HEK293T (cell line): ENCODE measurements at regions not wholly inside any gene's neighbourhood (a gene's known extent, or its start where the extent isn't known, plus 50 kb on each side); places are given as distances from the start of the nearest gene placed in this dataset.

Experiments
- CTCF ChIA-PET: fragments of 350-600 bp; formaldehyde crosslinking; extraction: SDS; loops from one replicate; lab custom pipeline; 2021; ENCODE audit warnings: antibody characterized with exemption, inconsistent platforms; lab: Yijun Ruan, JAX
- POLR2A ChIA-PET: fragments of 350-600 bp; formaldehyde crosslinking; extraction: SDS; loops from one replicate; lab custom pipeline; 2020; ENCODE audit warnings: antibody characterized with exemption, inconsistent platforms; lab: Yijun Ruan, JAX
- DNase-seq: peaks from one replicate; pipeline ENCODE4 v3.0.0; 2012; ENCODE audit warnings: mixed read lengths; ENCODE audit errors: extremely low spot score
- ARNT ChIP-seq: fragments of 450-650 bp; IDR thresholded peaks from 2 replicates; pipeline ENCODE4 v1.6.1; 2017; ENCODE audit warnings: mild to moderate bottlenecking
- BHLHE40 ChIP-seq: fragments of 450-650 bp; IDR thresholded peaks from 2 replicates; pipeline ENCODE4 v1.6.1; 2016; ENCODE audit warnings: mild to moderate bottlenecking, moderate library complexity, borderline replicate concordance
- CTBP1 ChIP-seq: fragments of 450-650 bp; IDR thresholded peaks from 2 replicates; pipeline ENCODE4 v1.6.1; 2016; ENCODE audit warnings: borderline replicate concordance
- ELF4 ChIP-seq: fragments of 450-650 bp; IDR thresholded peaks from 2 replicates; pipeline ENCODE4 v1.6.1; 2017; ENCODE audit warnings: antibody characterized with exemption
- FOXA1 ChIP-seq: fragments of 450-650 bp; IDR thresholded peaks from 2 replicates; pipeline ENCODE4 v1.6.1; 2016; ENCODE audit warnings: mild to moderate bottlenecking
- FOXK2 ChIP-seq: fragments of 450-650 bp; IDR thresholded peaks from 2 replicates; pipeline ENCODE4 v1.6.1; 2016; ENCODE audit warnings: mild to moderate bottlenecking
- FOXM1 ChIP-seq: fragments of 450-650 bp; IDR thresholded peaks from 2 replicates; pipeline ENCODE4 v1.6.1; 2017; ENCODE audit warnings: mild to moderate bottlenecking, borderline replicate concordance
- HDGF ChIP-seq: fragments of 450-650 bp; IDR thresholded peaks from 2 replicates; pipeline ENCODE4 v1.6.1; 2017; ENCODE audit warnings: antibody characterized with exemption, borderline replicate concordance
- L3MBTL2 ChIP-seq: fragments of 450-650 bp; conservative IDR thresholded peaks from 2 replicates; pipeline ENCODE4 v1.6.1; 2016; ENCODE audit warnings: mild to moderate bottlenecking
- LEF1 ChIP-seq: fragments of 450-650 bp; IDR thresholded peaks from 2 replicates; pipeline ENCODE4 v1.6.1; 2017; ENCODE audit warnings: mild to moderate bottlenecking, borderline replicate concordance
- NFRKB ChIP-seq: fragments of 450-650 bp; IDR thresholded peaks from 2 replicates; pipeline ENCODE4 v1.6.1; 2016; ENCODE audit warnings: mild to moderate bottlenecking, moderate library complexity
- PKNOX1 ChIP-seq: fragments of 450-650 bp; IDR thresholded peaks from 2 replicates; pipeline ENCODE4 v1.6.1; 2016
- SP1 ChIP-seq: fragments of 450-650 bp; IDR thresholded peaks from 2 replicates; pipeline ENCODE4 v1.6.1; 2017
- SUZ12 ChIP-seq: fragments of 450-650 bp; IDR thresholded peaks from 2 replicates; pipeline ENCODE4 v1.6.1; 2016; ENCODE audit warnings: mild to moderate bottlenecking
- TARDBP ChIP-seq: fragments of 450-650 bp; IDR thresholded peaks from 2 replicates; pipeline ENCODE4 v1.6.1; 2016
- ZNF384 ChIP-seq: fragments of 450-650 bp; IDR thresholded peaks from 2 replicates; pipeline ENCODE4 v1.6.1; 2016

GRCh38 chr3:176577447-176577846 is 619.8 kb downstream of the TBL1XR1 start:
- DNase-seq, result no peak

GRCh38 chr3:176574786-176575185 is 622.5 kb downstream of the TBL1XR1 start:
- ChIA-PET CTCF (no interaction called here), POLR2A (no interaction called here)
- DNase-seq, result no peak
- no peak for TF ChIP-seq LEF1
- TF ChIP-seq ZNF384, result no peak
- no peak for TF ChIP-seq TARDBP
- TF ChIP-seq HDGF, result no peak
- TF ChIP-seq FOXA1, result no peak
- no peak for TF ChIP-seq SP1
- TF ChIP-seq ELF4, result no peak
- TF ChIP-seq CTBP1, result no peak
- no peak for TF ChIP-seq PKNOX1
- no peak for TF ChIP-seq BHLHE40
- TF ChIP-seq NFRKB, result no peak

More at GRCh38 chr3:176577447-176577846, 619.8 kb downstream of the TBL1XR1 start:
- POLR2A ChIA-PET, result no interaction called here
- TF ChIP-seq L3MBTL2, result no peak
- TF ChIP-seq HDGF, result no peak
- TF ChIP-seq NFRKB, result no peak
- no peak for TF ChIP-seq ARNT
- TF ChIP-seq ELF4, result no peak
- no peak for TF ChIP-seq ZNF384
- no peak for TF ChIP-seq SUZ12
- TF ChIP-seq FOXM1, result no peak
- TF ChIP-seq TARDBP, result no peak
- no peak for TF ChIP-seq LEF1
- no peak for TF ChIP-seq CTBP1
- TF ChIP-seq PKNOX1, result no peak
- TF ChIP-seq FOXK2, result no peak
- TF ChIP-seq BHLHE40, result no peak
- no peak for TF ChIP-seq FOXA1
- no peak for TF ChIP-seq SP1
- CTCF ChIA-PET, result no interaction called here

GRCh38 chr3:176571926-176572325 is 625.4 kb downstream of the TBL1XR1 start:
- DNase-seq, result no peak
- ChIA-PET POLR2A (no interaction called here), CTCF (no interaction called here)
- TF ChIP-seq NFRKB (no peak), PKNOX1 (no peak), HDGF (no peak), FOXK2 (no peak), TARDBP (no peak), CTBP1 (no peak), FOXM1 (no peak), BHLHE40 (no peak), ZNF384 (no peak), FOXA1 (no peak), L3MBTL2 (no peak), SP1 (no peak), ARNT (no peak), SUZ12 (no peak), LEF1 (no peak), ELF4 (no peak)

GRCh38 chr3:176570992-176571391 is 626.3 kb downstream of the TBL1XR1 start:
- ChIA-PET POLR2A (no interaction called here), CTCF (no interaction called here)
- no peak for DNase-seq
- no peak for TF ChIP-seq ARNT
- TF ChIP-seq L3MBTL2, result no peak
- TF ChIP-seq CTBP1, result no peak
- no peak for TF ChIP-seq ELF4
- TF ChIP-seq SP1, result no peak
- no peak for TF ChIP-seq PKNOX1
- TF ChIP-seq FOXA1, result no peak
- no peak for TF ChIP-seq BHLHE40
- TF ChIP-seq FOXK2, result no peak
- no peak for TF ChIP-seq NFRKB
- TF ChIP-seq ZNF384, result no peak
- TF ChIP-seq FOXM1, result no peak
- TF ChIP-seq TARDBP, result no peak
- no peak for TF ChIP-seq SUZ12
- TF ChIP-seq LEF1, result no peak
- no peak for TF ChIP-seq HDGF

GRCh38 chr3:176568189-176568588 is 629.1 kb downstream of the TBL1XR1 start:
- ChIA-PET CTCF (no interaction called here), POLR2A (no interaction called here)
- no peak for TF ChIP-seq TARDBP
- no peak for TF ChIP-seq CTBP1
- no peak for TF ChIP-seq HDGF
- no peak for TF ChIP-seq ARNT
- TF ChIP-seq FOXK2, result no peak
- no peak for TF ChIP-seq LEF1
- no peak for TF ChIP-seq FOXA1
- DNase-seq, result no peak

- TF ChIP-seq SP1 (no peak), TARDBP (no peak), CTBP1 (no peak), LEF1 (no peak), NFRKB (no peak), L3MBTL2 (no peak), ZNF384 (no peak), FOXK2 (no peak), PKNOX1 (no peak), HDGF (no peak), FOXA1 (no peak), ARNT (no peak), ELF4 (no peak), BHLHE40 (no peak), FOXM1 (no peak)
- no peak for DNase-seq
- ChIA-PET POLR2A (no interaction called here), CTCF (no interaction called here)
Measured at GRCh38 chr3:176566757-176567156, 630.5 kb downstream of the TBL1XR1 start.
